ENCODE measurements at regions not wholly inside any gene's neighbourhood (a gene's known extent, or its start where the extent isn't known, plus 50 kb on each side); places are given as distances from the start of the nearest gene placed in this dataset.

DNA sequence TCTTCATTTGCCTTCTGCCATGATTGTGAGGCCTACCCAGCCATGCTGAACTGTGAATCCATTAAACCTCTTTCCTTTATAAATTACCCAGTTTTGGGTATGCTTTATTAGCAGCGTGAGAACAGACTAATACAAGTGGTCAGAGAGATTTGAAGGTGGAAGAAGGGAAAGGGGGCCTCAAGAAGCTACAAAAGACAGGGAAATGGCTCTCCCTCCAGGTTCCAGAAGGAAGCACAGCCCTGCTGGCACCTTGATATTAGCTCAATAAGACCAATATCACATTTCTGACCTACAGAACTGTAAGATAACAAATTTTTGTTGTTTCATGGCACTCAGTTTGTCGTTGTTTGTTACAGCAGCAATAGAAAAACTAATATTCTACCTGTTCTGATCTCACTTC, 536.5 kb upstream of the MARCKS start:
- no peak for TF ChIP-seq POLR2AphosphoS5 (IDR thresholded peaks at IDR 0.05; ENCODE audit: low read depth)
- TF ChIP-seq, protein P1, sequence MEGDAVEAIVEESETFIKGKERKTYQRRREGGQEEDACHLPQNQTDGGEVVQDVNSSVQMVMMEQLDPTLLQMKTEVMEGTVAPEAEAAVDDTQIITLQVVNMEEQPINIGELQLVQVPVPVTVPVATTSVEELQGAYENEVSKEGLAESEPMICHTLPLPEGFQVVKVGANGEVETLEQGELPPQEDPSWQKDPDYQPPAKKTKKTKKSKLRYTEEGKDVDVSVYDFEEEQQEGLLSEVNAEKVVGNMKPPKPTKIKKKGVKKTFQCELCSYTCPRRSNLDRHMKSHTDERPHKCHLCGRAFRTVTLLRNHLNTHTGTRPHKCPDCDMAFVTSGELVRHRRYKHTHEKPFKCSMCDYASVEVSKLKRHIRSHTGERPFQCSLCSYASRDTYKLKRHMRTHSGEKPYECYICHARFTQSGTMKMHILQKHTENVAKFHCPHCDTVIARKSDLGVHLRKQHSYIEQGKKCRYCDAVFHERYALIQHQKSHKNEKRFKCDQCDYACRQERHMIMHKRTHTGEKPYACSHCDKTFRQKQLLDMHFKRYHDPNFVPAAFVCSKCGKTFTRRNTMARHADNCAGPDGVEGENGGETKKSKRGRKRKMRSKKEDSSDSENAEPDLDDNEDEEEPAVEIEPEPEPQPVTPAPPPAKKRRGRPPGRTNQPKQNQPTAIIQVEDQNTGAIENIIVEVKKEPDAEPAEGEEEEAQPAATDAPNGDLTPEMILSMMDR (IDR thresholded peaks at IDR 0.05; ENCODE audit: insufficient read depth, low read length) = no peak
